Activated CD8-positive, alpha-beta memory T cell treated with anti-CD3 and anti-CD28 coated beads for 4 hours (primary cell): ENCODE measurements at regions not wholly inside any gene's neighbourhood (a gene's known extent, or its start where the extent isn't known, plus 50 kb on each side); places are given as distances from the start of the nearest gene placed in this dataset.
"Not testable (repeated sequence)": the region's sequence is repeated elsewhere in the genome, so short reads cannot be mapped to it uniquely, and the experiment has no call there.

Source experiments
- DNase-seq, 2 donors: peaks; one replicate each; pipeline ENCODE4 v3.0.0-alpha.2; 2020; ENCODE audit warnings: low read depth in 2 of 2

DNA sequence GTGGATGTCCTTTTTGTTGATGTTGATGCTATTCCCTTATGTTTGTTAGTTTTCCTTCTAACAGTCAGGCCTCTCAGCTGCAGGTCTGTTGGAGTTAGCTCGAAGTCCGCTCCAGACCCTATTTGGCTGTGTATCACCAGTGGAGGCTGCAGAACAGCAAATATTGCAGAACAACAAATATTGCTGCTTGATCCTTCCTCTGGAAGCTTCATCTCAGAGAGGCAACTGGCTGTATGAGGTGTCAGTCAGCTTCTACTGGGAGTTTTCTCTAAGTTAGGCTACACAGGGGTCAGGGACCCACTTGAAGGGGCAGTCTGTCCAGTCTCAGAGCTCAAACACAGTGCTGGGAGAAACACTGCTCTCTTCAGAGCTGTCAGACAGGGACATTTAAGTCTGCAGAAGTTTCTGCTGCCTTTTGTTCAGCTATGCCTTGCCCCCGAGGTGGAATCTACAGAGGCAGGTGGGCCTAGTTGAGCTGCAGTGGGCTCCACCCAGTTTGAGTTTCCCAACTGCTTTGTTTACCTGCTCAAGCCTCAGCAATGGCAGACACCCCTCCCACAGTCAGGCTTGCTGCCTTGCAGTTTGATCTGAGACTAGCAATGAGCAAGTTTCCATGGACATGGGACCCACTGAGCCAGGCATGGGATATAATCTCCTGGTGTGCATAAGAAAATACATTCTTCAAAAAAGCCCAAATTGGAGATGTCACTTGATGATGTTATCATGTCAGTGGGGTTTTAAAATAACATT is 99.5 kb downstream of the KDM5D start:
- DNase-seq, result no peak

DNA sequence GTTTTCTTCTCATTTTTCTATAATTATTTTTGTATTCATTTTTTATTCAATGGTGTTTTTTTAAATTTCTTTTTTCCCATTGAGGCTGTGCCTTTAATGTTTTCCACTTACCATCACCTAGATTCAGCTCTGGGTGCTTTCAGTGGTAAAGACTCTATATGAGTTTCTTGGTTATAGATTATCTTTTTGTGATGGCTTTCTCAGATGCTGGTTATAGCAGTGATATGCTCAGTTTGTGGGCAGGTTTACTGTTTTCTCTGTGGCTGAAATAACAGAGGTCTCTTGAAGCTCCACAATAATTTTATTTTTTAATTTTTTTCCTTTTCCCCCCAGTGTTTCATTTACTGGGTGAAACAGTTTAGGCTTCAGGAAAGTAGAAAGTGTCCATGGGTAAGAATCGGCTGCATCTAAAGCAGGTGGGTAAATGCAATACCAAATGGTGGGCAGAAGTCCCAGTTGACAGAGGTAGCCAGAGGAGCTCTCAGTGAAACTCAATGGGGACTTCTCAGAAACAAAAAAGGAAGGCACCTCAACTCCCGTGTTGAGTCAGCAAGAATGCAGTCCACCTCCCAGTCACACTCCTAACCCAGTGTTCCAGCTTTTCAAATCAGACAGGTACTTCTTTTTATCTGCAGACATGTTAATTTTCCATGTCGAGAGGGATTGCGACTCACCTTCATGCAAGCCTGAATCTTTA is 106.7 kb downstream of the KDM5D start:
- DNase-seq, result no peak

DNA sequence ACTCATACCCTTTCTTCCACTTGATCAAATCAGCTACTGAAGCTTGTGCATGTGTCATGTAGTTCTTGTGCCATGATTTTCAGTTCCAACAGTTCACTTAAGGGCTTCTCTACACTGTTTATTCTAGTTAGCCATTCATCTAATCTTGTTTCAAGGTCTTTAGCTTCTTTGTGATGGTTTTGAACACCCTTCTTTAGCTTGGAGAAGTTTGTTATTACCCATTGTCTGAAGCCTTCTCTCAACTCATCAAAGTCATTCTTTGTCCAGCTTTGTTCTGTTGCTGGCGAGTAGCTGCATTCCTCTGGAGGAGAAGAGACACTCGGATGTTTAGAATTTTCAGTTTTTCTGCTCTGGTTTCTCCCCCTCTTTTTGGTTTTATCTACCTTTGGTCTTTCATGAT is 115.6 kb downstream of the KDM5D start:
- no peak for DNase-seq

DNA sequence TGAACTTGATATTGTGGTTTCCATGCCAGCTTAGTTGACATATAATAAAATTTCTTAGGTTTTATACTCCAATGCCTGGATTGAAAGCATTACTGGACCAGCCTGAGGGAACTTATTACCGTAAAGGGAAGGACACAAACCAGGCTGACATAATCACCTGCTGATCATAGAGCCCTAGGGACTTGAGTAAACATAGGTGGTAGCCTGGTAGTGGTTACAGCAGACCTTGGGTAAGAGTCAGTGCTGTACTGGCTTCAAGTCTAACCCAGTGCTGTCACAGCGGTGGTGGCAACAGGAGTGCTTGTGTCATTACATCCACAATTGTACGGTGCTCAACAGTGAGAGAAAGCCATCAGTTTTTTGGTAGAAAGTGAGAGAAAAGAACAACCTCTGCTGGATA is 122.1 kb downstream of the KDM5D start:
- no peak for DNase-seq

DNA sequence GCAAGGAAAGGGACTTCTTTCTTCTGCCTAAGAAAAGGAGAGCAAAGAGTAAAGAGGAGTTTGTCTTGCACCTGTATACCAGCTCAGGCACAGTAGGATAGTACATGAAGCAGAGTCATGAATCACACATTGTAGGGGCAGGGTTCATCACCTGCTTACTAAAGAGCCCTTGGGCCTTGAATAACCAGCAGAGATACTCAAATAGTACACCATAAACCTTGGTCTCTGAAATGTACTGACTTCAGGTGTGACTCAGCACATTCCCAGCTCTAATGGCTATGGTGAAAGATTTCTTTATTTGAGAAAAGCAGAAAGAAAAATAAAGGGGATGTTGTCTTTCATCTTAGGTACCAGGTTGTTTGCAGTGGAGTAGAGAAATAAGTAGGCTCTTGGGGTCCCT is 122.8 kb downstream of the KDM5D start:
- DNase-seq, result no peak

DNA sequence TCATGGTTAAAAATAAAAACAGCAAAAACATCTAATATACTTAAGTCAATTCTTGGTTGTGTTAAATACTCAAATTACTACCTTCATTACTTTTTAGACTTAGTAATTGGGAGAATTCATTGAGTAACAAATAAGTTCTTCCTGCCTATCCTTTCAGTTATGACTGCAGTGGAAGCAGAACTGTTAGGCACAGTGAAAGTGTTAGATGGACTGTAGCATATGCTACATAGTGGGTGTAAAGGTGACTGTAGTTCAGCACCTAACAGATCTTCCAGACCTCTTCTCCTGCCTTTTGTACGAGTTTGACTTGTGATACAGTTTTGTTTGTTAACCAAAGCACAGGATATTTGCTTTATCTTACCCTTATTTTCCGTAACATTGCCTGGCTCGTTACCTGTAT is 143.4 kb downstream of the KDM5D start:
- no peak for DNase-seq

DNA sequence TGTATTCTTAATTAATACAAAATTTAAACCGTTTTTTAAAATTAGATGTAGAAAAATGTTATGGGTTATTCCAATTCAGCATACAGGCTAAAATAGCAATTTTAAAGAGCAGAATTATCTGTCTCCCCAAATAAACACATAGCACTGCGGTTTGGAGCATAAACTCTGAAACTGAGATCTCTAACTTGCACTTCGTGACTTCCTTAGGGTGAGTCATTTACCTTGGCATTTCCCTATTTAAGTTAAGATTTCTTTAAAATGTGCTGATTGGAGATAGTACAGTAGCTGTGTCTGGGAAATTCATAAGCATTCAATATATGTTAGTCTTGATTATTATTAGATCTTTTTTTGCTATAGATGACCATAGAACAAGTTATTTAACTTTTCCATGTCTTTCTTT is 143.8 kb downstream of the KDM5D start:
- no peak for DNase-seq

DNA sequence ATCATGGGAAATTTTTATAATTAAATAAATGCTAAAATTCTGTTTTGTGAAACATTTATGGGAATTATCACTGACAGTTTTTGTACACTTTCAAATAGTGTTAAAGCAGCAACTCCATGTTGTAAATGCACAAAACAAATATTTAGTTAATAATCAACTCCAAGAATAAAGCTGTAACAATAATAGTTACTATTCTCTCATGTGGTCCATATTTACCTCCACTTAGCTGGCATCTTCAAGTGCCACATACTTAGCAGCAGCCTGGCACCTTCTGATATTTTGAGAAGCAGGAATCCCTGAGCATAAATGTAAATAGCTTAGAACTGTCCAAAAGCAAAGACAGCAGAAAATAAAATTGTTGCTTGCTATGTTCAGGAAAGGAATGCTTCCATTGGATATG is 154.3 kb downstream of the KDM5D start:
- no peak for DNase-seq

DNA sequence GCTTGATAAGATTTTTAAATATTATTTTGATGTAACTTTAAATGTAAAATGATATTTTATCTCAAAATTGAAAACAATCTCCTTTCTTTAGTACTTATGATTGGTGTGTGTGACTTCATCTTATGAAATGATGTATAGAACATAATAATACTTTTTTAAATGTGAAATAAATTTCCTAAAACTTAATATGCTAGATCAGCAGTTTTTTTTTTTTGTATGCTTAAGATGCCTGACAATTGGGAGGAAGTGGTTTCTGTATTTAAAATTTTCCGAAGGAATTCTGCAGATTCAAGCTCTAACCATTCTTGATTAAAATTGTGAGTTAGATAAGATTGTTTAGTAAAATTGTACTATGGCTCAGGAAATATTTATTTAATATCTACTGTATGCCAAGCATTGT is 154.9 kb downstream of the KDM5D start:
- no peak for DNase-seq

DNA sequence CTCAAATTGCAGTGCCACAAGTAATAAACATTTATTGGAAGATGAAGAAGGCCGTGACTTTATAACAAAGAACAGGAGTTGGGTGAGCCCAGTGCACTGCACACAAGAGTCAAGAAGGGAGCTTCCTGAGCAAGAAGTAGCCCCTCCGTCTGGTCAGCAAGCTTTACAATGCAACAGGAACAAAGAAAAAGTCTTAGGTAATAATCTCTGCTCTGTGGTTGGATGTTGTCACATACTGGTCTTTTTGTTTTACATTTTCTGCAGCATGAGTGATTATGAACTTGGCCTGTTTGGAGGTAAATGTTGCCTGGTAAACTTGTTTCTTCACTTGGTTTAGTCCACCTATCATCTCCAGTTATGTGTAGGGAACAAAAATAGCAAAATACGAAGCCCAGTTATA is 157.2 kb downstream of the KDM5D start:
- no peak for DNase-seq

DNA sequence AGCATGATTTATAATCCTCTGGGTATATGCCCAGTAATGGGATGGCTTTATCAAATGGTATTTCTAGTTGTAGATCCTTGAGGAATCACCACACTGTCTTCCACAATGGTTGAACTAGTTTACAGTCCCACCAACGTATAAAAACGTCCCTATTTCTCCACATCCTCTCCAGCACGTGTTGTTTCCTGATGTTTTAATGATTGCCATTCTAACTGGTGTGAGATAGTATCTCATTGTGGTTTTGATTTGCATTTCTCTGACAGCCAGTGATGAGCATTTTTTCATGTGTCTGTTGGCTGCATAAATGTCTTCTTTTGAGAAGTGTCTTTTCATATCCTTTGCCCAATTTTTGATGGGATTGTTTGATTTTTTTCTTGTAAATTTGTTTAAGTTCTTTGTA is 163.5 kb downstream of the KDM5D start:
- DNase-seq, result not testable (repeated sequence)

DNA sequence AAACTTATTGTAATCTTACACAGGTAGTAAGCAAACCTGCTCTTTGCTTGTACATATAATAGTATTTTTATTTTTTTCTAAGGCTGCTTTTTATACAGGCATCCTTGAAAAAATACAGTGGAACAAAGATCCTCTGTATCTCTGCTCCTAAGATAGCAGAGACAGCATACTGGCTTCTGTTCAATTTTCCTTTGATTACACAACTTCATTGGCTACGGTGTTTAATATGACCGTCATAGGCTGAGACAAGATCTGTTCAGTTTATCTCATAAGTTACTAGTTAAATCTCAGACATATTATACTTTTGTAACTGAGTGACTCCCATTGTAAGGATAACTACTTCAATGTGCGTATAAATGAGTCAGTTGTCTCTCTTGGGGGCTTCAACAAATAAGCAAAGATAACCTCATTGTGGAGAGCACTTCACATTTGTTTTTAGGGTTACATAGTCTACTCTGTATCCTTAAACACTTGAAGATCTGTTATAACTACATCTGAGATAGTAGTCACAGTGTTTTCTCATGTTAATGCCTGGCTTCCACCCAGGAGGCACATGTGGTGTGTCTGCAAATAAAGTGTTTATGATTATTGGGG is 166.1 kb downstream of the KDM5D start:
- no peak for DNase-seq

DNA sequence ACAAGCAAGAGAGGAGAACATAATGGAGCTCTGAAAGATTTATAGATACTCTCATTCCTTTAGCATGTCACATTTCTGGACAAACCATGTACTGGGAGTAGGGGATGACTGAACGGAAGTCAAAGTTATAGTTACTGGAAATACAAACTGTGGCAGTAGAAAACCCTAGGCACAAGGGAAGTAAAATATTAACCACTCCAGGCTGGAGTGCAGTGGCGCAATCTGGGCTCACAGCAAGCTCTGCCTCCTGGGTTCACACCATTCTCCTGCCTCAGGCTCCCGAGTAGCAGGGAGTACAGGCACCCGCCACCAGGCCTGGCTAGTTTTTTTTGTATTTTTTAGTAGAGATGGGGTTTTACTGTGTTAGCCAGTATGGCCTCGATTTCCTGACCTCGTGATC is 167.3 kb downstream of the KDM5D start:
- DNase-seq, result no peak

DNA sequence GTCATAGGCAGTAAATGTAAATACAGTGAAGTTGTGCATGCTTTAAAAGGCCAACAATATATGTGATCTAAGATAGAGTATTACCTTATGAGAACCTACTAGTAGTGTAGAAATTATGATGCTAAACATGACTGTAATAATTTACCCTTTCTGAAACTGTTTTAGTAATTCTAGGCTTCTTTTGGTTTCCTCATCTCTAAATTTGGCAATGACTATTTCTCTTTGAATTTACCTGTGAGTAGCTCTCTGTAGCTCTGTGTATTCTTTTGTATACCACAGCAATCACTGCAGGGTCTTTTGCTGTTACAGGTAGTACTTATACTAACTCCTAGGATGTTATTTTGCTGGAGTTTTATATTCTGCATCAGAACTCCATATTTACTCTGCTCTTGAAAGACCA is 169.6 kb downstream of the KDM5D start:
- DNase-seq, result no peak

DNA sequence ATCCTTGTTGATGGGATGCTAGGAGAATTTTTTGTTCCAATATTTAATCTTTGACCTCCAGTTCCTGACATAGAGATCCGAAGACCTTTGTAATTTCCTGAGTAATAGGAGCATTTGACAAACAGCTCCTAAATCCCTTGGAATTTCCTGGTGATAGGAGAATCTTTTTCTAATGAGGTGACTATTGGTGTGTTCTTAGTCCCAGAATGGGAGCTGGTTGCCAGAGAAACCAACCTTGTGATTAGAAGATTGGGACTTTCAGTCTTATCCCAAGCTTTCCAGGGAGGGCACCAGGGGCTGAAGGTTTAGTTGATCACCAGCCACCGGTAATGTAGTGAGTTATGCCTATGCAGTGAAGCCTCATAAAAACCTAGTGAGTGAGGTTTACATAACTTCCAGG is 170.9 kb downstream of the KDM5D start:
- no peak for DNase-seq

DNA sequence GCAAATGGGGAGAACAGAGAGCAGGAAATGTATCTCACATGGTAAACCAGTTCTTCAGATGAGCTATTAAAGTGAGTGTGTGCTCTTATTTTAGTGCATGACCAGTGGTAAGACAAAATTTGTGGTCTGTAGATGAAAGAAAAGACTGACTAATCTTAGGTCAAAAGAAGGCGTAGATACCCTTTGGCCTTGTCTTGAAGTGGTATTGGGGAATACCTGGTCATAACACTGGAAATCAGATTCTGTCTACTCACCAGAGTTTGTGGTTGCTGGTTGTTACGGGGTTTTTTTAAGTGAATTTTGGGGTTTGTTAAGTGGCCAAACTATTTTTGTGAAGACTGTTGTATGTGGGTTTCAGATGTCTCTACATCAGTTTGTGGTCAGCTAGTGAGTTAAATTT is 173.5 kb downstream of the KDM5D start:
- no peak for DNase-seq

DNA sequence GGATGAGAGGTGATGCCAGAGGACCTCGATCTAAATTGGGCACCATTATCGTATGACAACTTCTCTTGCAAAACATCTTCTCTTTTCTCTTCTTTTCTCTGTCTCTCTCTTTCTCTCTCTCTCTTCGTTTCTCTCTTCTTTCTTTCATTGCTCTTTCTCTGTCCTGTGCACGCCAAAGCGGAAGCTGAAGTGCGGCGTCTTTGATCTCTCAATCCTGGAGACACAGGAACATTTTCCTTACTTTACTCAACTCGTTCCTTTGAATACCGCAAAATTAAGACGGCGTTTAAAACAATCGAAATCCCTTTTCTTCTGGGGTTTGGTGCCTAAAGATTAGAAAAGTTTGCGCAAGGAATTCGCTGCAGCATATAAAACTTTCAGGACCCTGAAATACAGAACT is 176.6 kb downstream of the KDM5D start:
- DNase-seq, result no peak

DNA sequence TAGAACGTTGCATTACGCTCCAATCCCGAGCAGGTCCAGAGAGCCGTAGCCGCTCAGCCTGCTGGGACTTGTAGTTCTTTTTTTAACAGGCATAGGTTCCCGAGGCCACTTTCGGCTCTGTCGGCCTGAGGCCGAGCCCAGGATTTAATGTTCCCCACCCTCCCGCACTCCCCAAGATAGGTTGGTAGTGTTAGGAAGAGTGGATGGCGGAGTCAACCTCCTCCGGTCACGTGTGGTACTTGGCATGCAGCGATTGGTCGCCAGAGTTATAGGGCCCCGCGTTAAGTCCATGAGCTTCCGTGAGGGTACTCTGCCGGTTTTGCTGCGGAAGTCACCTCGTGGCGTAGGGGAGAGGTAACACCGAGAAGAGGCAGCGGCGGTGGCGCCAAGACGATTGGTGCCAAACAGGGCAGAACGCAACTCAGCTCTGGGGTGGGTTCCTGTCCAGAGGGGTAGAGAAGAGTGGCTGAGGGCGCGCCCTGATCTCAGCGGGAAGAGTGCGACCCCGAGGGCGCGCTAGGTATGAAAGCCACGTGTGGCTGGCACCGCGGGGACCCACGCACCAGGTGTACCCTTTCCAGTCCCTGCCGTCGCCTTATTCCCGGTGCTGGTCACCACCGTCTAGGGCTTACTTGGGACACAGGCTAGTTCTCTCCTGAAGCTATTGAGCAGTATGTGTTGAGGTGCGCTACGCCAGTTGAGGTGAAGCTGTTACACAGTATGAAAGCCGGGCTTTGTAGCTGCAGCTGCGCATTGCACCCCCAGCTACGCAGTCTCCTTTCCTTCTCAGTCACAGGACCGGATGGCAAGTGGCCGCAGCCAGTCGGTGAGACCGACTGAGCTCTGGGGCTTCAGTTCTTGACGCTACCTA is 177.2 kb downstream of the KDM5D start:
- peak in 1 of 2 donors; percentile 74 for DNase-seq

DNA sequence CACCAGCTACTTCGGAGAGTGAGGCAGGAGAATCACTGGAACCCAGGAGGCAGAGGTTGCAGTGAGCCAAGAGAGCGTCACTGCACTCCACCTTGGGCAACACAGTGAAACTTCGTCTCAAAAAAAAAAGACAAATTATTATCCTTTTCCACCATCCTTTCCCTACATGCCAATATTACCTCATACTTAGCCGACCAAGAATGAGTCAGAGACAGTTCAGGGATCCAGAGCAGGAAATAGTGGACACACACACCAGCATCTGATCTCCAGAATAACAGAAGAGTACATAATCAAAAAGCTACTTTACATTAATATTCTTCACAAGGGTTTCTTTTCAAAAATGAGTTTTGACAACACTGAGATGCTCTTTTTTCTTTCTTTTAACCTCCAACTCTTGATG is 185.4 kb downstream of the KDM5D start:
- no peak for DNase-seq

DNA sequence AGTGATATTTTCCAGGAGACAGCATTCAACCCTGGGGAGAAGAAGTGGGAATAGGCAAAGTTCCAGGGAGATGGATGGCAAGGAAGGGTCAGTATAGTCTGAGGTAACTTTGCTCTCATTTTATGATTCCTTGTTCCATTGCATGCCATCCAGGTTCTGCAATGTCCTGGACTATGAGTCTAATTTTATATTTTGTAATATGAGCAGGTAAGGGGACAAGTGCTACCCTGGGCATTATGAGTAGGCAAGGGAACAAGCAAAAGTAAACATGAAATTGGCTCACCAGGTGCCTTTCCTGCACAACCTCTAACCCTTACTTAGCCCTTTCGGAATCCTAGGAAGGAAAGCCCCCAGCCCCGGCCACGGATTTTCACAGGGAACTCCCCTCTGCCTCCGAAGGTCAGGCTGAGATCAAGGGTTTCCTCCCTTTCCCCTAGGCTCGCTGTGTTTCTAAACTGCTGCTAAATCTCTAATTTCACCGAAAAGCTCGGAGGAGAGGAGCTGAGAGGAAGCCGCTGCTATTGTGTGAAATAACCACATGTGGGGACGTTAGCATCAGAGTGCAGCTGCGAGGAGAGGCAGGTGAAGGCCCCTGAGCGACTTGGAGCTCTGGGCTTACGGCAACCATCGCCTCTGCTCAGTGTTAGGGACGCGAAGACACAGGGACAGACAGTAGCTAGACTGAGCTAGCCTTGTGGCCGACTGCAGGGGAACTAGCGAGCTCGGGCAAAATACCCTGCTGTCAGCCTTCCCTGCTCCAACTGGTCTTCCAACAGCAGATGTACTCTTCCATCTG is 194.7 kb downstream of the KDM5D start:
- no peak for DNase-seq

DNA sequence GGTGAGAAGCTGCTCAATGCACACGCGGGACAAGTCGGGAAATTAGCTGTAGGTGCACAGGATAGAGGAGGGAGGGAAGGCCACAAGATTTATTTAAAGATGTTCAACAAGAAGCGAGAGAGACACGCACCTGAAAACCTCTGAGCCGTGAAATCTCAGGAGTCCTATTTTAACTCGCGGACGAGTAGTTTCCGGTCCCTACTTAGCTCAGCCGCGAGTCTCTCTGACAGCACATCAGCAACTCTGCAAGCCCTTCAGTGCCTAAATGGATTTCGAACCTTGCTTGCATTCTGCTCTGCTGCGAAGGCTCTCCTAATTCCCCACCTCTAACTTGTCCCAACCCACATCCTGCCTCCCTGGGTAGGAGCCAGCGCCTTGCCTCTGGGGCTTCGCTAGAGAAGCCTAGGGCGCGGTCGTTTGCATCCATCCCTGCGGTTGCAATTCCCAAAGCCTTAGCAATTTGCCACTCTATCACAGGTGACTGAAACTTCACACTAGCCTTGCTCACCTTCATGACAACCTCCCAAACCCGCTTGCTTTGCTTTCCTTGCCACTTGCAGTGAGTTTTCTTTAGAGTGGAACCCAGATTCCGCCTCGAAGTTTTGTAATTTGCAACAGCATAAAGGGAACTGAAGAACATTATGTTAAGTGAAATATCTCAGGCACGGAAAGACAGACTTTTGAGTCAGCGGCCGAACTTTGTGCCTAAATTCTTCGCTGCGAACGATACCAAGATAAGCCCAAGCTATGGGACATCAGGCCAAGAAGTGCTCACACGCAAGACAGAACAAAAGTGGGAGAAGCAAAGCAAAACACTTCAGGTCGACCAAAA is 202.8 kb downstream of the KDM5D start:
- DNase-seq, result no peak
